ENCODE measurements at regions not wholly inside any gene's neighbourhood (a gene's known extent, or its start where the extent isn't known, plus 50 kb on each side); places are given as distances from the start of the nearest gene placed in this dataset.

- TF ChIP-seq POLR2AphosphoS5 (IDR thresholded peaks at IDR 0.05) (no peak), POLR2A (IDR thresholded peaks at IDR 0.05) (no peak)
Observed at GRCh38 chr2:240240017-240240734, 99.7 kb upstream of the OTOS start.
